Body of pancreas (tissue), 4 donors: ENCODE measurements at regions not wholly inside any gene's neighbourhood (a gene's known extent, or its start where the extent isn't known, plus 50 kb on each side); places are given as distances from the start of the nearest gene placed in this dataset.

Source experiments
- CTCF ChIP-seq, 7 experiments: fragments of 450-650 bp in 4 of 7; fragments of 200-600 bp in 3 of 7; sonication (generic) in 3 of 7; IDR thresholded peaks; one replicate each; pipeline ENCODE4 v1.5.1; 2016 to 2019; ENCODE audit warnings: antibody characterized with exemption in 7 of 7
- POLR2A ChIP-seq, 3 donors: fragments of 450-650 bp; IDR thresholded peaks; one replicate each; pipeline ENCODE4 v1.6.1; 2016; ENCODE audit warnings: antibody characterized with exemption in 3 of 3, mild to moderate bottlenecking in 2 of 3

- TF ChIP-seq CTCF (IDR thresholded peaks at IDR 0.05), result no peak
- TF ChIP-seq POLR2A (IDR thresholded peaks at IDR 0.05), result no peak
Measured at GRCh38 chr3:63151897-63152296, 126.2 kb upstream of the SYNPR start.
